HL-60 (cell line): ENCODE measurements at regions not wholly inside any gene's neighbourhood (a gene's known extent, or its start where the extent isn't known, plus 50 kb on each side); places are given as distances from the start of the nearest gene placed in this dataset.

ENCODE experiments used
- DNase-seq, 2 experiments: peaks; one replicate each; pipeline ENCODE4 v3.0.0-alpha.2; 2010 to 2020; ENCODE audit warnings: low read depth in 1 of 2, low spot score in 1 of 2
- H3K27ac ChIP-seq: fragments of 250-450 bp; sonication (Bioruptor Pico); replicated peaks from 2 replicates; pipeline ENCODE4 v1.5.1; 2020; ENCODE audit warnings: mild to moderate bottlenecking, moderate library complexity
- H3K27me3 ChIP-seq: fragments of 250-450 bp; sonication (Bioruptor Pico); 2 replicates; pipeline ENCODE4 v1.5.1; 2021; ENCODE audit warnings: mild to moderate bottlenecking, moderate library complexity; ENCODE audit not compliant: insufficient read depth, poor library complexity, severe bottlenecking
- H3K4me3 ChIP-seq: replicated peaks from 2 replicates; pipeline ENCODE4 v1.5.1; 2011; ENCODE audit warnings: mild to moderate bottlenecking, control low read depth, low read length; ENCODE audit not compliant: insufficient read depth
- GABPA ChIP-seq: IDR thresholded peaks from 2 replicates; pipeline ENCODE4 v1.6.1; 2012; ENCODE audit warnings: low read depth
- POLR2AphosphoS5 ChIP-seq: IDR thresholded peaks from 2 replicates; pipeline ENCODE4 v1.6.1; 2012; ENCODE audit warnings: low read depth
- REST ChIP-seq: IDR thresholded peaks from 2 replicates; pipeline ENCODE4 v1.6.1; 2012; ENCODE audit warnings: low read depth; ENCODE audit not compliant: insufficient replicate concordance
- SPI1 ChIP-seq: IDR thresholded peaks from 2 replicates; pipeline ENCODE4 v1.6.1; 2012; ENCODE audit warnings: low read depth, mild to moderate bottlenecking, borderline replicate concordance
- TF ChIP-seq, protein P1 (sequence below): IDR thresholded peaks from one replicate; pipeline ENCODE4 v1.5.1; 2011; ENCODE audit warnings: low read length, control low read depth, inconsistent platforms; ENCODE audit not compliant: insufficient read depth

DNA sequence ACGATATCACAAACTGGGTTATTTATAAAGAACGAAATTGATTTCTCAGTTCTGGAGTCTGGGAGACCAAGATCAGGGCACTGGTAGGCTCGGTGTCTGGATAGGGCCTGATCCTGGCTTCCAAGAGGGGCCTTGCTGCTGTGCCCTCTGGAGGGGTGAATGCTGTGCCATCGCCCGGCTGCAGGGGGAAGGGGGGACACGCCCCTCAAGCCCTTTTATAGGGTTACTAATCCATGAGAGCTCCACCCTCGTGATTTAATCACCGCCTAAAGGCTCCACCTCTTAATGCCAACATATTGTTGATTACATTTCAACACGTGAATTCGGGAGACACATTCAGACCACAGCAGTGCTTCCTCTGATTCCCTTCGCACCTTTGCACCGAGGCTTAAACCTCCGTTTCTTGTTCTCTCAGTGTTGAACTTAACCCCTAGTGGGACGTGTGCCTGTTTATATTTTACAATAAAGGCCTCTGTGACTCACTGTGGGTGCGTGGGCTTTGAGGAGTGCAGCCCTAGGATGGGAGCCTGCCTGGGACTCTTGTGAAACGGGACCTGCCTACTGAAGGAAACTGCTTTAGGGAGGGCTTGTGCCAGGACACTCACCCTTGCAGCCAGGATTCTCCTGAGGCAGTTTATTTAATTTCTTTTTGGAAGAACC, 52.4 kb upstream of the SPATA13 start:
- no peak overlapping the region for H3K27ac ChIP-seq
- no peak for TF ChIP-seq REST
- TF ChIP-seq GABPA = no peak
- no peak for TF ChIP-seq SPI1
- TF ChIP-seq POLR2AphosphoS5 = no peak
- TF ChIP-seq, protein P1, sequence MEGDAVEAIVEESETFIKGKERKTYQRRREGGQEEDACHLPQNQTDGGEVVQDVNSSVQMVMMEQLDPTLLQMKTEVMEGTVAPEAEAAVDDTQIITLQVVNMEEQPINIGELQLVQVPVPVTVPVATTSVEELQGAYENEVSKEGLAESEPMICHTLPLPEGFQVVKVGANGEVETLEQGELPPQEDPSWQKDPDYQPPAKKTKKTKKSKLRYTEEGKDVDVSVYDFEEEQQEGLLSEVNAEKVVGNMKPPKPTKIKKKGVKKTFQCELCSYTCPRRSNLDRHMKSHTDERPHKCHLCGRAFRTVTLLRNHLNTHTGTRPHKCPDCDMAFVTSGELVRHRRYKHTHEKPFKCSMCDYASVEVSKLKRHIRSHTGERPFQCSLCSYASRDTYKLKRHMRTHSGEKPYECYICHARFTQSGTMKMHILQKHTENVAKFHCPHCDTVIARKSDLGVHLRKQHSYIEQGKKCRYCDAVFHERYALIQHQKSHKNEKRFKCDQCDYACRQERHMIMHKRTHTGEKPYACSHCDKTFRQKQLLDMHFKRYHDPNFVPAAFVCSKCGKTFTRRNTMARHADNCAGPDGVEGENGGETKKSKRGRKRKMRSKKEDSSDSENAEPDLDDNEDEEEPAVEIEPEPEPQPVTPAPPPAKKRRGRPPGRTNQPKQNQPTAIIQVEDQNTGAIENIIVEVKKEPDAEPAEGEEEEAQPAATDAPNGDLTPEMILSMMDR = no peak
- H3K4me3 ChIP-seq = no peak overlapping the region
- H3K27me3 ChIP-seq = peaks cover 3% of the 10 kb centered on the region
- no peak for DNase-seq

- no peak overlapping the region for H3K27ac ChIP-seq
- TF ChIP-seq, protein P1 = no peak
- TF ChIP-seq SPI1 (no peak), REST (no peak), GABPA (no peak), POLR2AphosphoS5 (no peak)
- H3K27me3 ChIP-seq = peaks cover 3% of the 10 kb centered on the region
- DNase-seq = no peak
- H3K4me3 ChIP-seq = no peak overlapping the region
These were observed 51.9 kb upstream of the SPATA13 start for GRCh38 chr13:24108615-24108965.

DNA sequence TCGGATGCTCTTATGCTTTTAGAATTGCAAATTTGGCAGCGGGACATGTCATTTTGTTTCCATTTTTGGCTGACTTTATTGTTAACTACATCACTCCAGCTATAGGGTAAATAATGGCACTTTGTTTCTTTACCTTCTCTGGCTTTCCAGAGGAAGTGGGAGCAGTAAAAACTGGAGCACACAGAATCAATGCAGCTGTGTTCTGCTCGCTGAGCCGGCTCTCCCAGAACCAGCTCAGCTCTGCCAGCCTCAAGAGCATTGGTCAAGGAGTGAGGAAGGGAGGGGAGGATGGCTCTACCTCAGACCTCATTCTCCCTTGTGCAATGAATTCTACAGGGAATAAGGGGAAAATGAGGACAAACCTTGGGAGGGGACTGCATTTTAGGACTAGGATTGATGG, 50.5 kb upstream of the SPATA13 start:
- no peak overlapping the region for H3K4me3 ChIP-seq
- no peak for TF ChIP-seq REST
- no peak for TF ChIP-seq POLR2AphosphoS5
- DNase-seq = no peak
- H3K27me3 ChIP-seq = no peaks in the 10 kb centered on the region
- H3K27ac ChIP-seq = no peak overlapping the region
